ENCODE measurements at regions not wholly inside any gene's neighbourhood (a gene's known extent, or its start where the extent isn't known, plus 50 kb on each side); places are given as distances from the start of the nearest gene placed in this dataset.

DNA sequence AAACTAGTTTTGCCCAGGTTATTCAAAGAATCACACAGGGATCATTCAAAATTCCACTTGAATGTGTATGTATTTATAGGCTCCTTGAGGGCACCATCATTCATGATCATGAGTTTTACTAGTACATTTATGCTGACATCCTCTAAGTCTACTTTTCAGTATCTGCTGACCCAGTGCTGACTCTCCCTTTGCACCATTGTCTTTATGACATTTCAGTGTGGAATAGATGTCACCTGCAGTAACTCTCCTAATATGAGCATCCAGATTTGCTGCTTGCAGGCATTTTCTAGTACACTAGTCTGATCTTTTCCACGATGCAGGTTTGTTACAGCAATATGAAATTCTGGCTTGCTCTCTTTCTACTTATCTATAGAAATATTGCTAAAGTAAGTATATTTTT is 1603.5 kb downstream of the SI start:
- no peak for TF ChIP-seq JUND (IDR thresholded peaks at IDR 0.05)
- TF ChIP-seq, protein P1, sequence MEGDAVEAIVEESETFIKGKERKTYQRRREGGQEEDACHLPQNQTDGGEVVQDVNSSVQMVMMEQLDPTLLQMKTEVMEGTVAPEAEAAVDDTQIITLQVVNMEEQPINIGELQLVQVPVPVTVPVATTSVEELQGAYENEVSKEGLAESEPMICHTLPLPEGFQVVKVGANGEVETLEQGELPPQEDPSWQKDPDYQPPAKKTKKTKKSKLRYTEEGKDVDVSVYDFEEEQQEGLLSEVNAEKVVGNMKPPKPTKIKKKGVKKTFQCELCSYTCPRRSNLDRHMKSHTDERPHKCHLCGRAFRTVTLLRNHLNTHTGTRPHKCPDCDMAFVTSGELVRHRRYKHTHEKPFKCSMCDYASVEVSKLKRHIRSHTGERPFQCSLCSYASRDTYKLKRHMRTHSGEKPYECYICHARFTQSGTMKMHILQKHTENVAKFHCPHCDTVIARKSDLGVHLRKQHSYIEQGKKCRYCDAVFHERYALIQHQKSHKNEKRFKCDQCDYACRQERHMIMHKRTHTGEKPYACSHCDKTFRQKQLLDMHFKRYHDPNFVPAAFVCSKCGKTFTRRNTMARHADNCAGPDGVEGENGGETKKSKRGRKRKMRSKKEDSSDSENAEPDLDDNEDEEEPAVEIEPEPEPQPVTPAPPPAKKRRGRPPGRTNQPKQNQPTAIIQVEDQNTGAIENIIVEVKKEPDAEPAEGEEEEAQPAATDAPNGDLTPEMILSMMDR (IDR thresholded peaks at IDR 0.05), result no peak
- TF ChIP-seq GABPA (IDR thresholded peaks at IDR 0.05; ENCODE audit: low read depth), result no peak
- TF ChIP-seq, protein P2, sequence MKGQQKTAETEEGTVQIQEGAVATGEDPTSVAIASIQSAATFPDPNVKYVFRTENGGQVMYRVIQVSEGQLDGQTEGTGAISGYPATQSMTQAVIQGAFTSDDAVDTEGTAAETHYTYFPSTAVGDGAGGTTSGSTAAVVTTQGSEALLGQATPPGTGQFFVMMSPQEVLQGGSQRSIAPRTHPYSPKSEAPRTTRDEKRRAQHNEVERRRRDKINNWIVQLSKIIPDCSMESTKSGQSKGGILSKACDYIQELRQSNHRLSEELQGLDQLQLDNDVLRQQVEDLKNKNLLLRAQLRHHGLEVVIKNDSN (IDR thresholded peaks at IDR 0.05; ENCODE audit: borderline replicate concordance, low read depth), result no peak
- no peak for TF ChIP-seq SIN3A (IDR thresholded peaks at IDR 0.05; ENCODE audit: borderline replicate concordance, low read depth, low read length)
- TF ChIP-seq, protein P3, sequence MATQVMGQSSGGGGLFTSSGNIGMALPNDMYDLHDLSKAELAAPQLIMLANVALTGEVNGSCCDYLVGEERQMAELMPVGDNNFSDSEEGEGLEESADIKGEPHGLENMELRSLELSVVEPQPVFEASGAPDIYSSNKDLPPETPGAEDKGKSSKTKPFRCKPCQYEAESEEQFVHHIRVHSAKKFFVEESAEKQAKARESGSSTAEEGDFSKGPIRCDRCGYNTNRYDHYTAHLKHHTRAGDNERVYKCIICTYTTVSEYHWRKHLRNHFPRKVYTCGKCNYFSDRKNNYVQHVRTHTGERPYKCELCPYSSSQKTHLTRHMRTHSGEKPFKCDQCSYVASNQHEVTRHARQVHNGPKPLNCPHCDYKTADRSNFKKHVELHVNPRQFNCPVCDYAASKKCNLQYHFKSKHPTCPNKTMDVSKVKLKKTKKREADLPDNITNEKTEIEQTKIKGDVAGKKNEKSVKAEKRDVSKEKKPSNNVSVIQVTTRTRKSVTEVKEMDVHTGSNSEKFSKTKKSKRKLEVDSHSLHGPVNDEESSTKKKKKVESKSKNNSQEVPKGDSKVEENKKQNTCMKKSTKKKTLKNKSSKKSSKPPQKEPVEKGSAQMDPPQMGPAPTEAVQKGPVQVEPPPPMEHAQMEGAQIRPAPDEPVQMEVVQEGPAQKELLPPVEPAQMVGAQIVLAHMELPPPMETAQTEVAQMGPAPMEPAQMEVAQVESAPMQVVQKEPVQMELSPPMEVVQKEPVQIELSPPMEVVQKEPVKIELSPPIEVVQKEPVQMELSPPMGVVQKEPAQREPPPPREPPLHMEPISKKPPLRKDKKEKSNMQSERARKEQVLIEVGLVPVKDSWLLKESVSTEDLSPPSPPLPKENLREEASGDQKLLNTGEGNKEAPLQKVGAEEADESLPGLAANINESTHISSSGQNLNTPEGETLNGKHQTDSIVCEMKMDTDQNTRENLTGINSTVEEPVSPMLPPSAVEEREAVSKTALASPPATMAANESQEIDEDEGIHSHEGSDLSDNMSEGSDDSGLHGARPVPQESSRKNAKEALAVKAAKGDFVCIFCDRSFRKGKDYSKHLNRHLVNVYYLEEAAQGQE (IDR thresholded peaks at IDR 0.05; ENCODE audit: low read depth, low read length), result no peak
- TF ChIP-seq, protein P4, sequence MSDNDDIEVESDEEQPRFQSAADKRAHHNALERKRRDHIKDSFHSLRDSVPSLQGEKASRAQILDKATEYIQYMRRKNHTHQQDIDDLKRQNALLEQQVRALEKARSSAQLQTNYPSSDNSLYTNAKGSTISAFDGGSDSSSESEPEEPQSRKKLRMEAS (IDR thresholded peaks at IDR 0.05; ENCODE audit: low read depth), result no peak
- no peak for TF ChIP-seq EP300 (IDR thresholded peaks at IDR 0.05; ENCODE audit: borderline replicate concordance in 1 of 2, low read depth in 1 of 2, low read length in 1 of 2)
- no peak for TF ChIP-seq NRF1 (IDR thresholded peaks at IDR 0.05; ENCODE audit: low read depth, low read length)
- TF ChIP-seq RAD21 (IDR thresholded peaks at IDR 0.05; ENCODE audit: low read length), result no peak
- TF ChIP-seq EZH2phosphoT487 (IDR thresholded peaks at IDR 0.05; ENCODE audit: borderline replicate concordance, low read depth), result no peak

Data from SK-N-SH (cell line).